ENCODE measurements at regions not wholly inside any gene's neighbourhood (a gene's known extent, or its start where the extent isn't known, plus 50 kb on each side); places are given as distances from the start of the nearest gene placed in this dataset.

DNA sequence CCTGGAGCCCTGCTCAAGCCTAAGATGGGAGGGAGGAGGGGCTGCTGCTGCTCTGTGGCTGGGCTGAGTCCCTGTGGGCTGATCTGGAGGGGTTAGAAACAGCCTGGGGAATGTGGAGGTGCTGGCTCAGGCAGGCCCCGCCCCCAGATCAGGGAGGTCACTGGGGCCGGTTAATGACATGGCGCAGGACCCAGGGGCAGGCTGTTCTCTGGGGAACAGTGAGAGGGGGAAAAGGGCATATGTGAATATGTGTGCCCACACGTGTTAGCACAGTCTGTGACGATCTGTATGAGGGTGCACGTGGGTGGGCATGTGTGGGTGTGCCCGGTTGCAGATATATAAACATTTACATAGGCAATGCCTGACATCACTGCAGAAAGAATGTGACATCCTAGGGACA, 143.5 kb downstream of the MIAT start:
- H3K4me3 ChIP-seq (ENCODE audit: low read depth, low read length): no peak overlapping the region
- TF ChIP-seq, protein P1, sequence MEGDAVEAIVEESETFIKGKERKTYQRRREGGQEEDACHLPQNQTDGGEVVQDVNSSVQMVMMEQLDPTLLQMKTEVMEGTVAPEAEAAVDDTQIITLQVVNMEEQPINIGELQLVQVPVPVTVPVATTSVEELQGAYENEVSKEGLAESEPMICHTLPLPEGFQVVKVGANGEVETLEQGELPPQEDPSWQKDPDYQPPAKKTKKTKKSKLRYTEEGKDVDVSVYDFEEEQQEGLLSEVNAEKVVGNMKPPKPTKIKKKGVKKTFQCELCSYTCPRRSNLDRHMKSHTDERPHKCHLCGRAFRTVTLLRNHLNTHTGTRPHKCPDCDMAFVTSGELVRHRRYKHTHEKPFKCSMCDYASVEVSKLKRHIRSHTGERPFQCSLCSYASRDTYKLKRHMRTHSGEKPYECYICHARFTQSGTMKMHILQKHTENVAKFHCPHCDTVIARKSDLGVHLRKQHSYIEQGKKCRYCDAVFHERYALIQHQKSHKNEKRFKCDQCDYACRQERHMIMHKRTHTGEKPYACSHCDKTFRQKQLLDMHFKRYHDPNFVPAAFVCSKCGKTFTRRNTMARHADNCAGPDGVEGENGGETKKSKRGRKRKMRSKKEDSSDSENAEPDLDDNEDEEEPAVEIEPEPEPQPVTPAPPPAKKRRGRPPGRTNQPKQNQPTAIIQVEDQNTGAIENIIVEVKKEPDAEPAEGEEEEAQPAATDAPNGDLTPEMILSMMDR (IDR thresholded peaks at IDR 0.05; ENCODE audit: insufficient read depth, low read depth, low read length): no peak
- DNase-seq (ENCODE audit: low read depth): peak; percentile 60

DNA sequence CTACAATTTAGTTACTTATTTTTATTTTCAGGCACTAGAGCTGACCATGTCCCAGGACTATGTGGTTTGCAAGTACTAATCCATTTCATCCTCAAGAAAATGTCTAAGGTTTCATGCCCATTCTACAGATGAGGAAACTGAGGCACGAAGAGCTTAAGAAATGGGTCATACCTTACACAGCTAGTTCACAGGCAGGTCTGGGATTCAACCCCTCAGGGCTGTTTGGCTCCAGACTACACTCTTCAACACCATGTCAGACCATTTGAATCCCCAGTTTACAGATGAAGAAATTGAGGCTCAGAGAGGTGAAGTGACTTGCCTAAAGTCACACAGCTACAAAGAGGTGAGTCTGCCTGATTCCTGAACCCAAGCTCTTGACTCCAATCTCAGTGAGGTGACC, 144.1 kb downstream of the MIAT start:
- no peak for DNase-seq (ENCODE audit: low read depth)
- TF ChIP-seq, protein P1 (IDR thresholded peaks at IDR 0.05; ENCODE audit: insufficient read depth, low read depth, low read length): no peak
- H3K4me3 ChIP-seq (ENCODE audit: low read depth, low read length): no peak overlapping the region

DNA sequence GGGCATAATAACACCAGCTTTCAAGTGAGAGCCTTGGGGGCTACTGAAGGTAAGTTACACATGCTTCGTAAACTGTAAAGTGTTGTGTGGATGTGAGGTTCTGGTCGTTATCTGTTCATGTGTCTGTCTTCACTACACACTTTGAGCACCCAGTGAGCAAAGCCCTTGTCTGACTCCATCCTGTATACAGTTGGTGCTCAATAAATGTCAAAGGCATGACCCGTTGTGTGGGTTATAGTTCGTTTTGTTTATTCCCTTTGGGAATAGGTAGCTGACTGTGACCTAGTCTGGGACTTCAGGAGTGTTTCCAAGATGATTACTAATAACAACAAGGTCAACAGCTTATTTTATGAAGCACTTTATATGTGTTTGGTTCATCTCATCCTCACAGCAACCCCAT, 146.9 kb downstream of the MIAT start:
- no peak overlapping the region for H3K4me3 ChIP-seq (ENCODE audit: low read depth, low read length)
- DNase-seq (ENCODE audit: low read depth): no peak
- TF ChIP-seq, protein P1 (IDR thresholded peaks at IDR 0.05; ENCODE audit: insufficient read depth, low read depth, low read length): no peak

DNA sequence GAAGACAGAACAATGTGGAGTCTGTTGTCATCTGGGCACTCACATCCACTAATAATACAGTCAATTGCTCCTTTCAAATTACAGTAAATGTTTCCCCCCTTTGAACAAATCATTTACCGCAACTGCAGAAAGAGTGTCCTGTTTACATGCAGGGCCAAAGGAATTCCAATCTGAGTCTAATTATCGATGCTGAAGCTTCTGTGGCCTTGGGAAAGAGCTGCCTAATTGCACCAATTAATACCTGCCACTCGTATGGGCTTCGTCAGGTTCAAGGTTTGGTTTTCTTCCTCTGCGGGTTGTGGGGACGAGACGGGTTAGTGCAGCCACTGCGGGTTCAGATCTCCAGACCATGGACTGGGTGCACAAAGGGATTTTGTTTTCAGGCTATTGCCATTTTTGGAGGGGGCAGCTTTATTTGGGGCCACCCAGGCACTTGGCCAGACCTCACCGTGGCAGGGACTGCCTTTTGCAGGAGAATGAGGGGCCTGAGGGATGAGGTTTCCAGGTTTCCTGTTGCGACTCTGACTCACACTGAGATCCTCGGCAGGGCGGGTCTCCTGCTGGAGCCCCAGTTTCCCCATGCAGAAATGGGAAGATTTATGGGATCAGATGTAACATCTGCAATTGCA, 147.6 kb downstream of the MIAT start:
- H3K4me3 ChIP-seq (ENCODE audit: low read depth, low read length): no peak overlapping the region
- TF ChIP-seq, protein P1 (IDR thresholded peaks at IDR 0.05; ENCODE audit: insufficient read depth, low read depth, low read length): no peak
- DNase-seq (ENCODE audit: low read depth): peak; percentile 16

DNA sequence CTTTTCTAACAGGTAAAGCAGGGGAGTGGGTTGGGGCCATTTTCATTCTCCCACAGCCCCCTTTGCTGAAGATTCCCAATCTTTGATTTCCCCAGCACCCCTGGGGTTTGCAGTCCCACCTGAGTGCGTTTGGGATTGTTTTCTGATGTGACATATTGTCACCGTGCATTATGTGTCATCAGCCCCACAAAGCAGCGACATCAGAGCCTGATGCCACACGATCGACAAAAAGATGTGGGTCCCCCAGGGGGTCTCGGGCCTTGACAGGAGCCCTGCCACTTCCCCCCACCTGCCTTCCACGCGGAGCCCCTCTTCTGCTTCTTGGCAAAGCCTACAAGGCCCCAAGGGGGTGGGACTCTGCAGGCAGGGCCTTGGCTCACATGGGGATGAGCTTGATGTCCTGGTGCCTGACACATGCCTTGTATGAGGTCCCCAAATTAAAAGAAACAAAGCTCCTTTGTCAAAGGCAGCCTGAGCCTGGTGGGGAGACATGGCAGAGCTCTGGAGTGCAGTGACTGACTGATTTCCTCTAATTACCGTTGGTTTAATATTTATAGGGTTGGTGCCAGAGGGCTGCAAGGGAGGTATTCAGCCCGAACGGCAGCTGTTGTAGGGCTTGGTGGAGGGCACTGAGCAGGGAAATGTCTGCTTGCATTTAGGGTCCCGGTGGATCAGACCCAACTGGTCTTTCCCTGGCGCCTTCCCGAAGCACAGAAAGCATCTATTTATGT, 149.2 kb downstream of the MIAT start:
- TF ChIP-seq, protein P1 (IDR thresholded peaks at IDR 0.05; ENCODE audit: insufficient read depth, low read depth, low read length): no peak
- no peak for DNase-seq (ENCODE audit: low read depth)
- no peak overlapping the region for H3K4me3 ChIP-seq (ENCODE audit: low read depth, low read length)

DNA sequence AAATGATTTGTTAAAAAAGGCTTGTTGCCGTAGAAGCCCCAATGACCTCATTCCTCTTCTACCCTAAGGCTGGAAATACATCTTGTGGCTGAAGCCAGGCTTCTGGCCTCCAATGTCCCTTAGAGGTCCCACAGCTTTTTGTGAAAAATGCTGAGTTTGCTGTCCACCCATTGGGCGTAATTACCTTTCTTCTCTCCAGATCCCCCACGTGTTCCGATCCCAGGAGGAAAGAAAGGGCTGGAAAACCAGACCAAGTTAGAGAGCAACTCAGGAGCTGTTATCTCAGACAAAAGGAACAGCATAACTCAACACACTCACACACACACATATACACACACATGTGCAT, 154.2 kb downstream of the MIAT start:
- DNase-seq (ENCODE audit: low read depth): no peak
- TF ChIP-seq, protein P1 (IDR thresholded peaks at IDR 0.05; ENCODE audit: insufficient read depth, low read depth, low read length): no peak
- no peak overlapping the region for H3K4me3 ChIP-seq (ENCODE audit: low read depth, low read length)

Data from fibroblast of villous mesenchyme (primary cell).